ENCODE measurements at regions not wholly inside any gene's neighbourhood (a gene's known extent, or its start where the extent isn't known, plus 50 kb on each side); places are given as distances from the start of the nearest gene placed in this dataset.
"Not testable (repeated sequence)": the region's sequence is repeated elsewhere in the genome, so short reads cannot be mapped to it uniquely, and the experiment has no call there.

- H3K9me2 ChIP-seq (ENCODE audit: insufficient read depth); H3K4me2 ChIP-seq; H3K4me3 Mint-ChIP-seq; H3K27me3 Mint-ChIP-seq (ENCODE audit: insufficient read depth, low read depth, poor library complexity); H3K36me3 Mint-ChIP-seq (ENCODE audit: low read depth); H3K4me3 ChIP-seq; H3K36me3 ChIP-seq (ENCODE audit: insufficient read depth); H3K27me3 ChIP-seq (ENCODE audit: insufficient read depth); H3F3A ChIP-seq (replicated peaks; ENCODE audit: low read depth); H3K9me3 Mint-ChIP-seq; H3K27ac Mint-ChIP-seq; H2AFZ ChIP-seq; DNase-seq (ENCODE audit: low spot score); H3K4me1 ChIP-seq (ENCODE audit: insufficient read depth); H4K20me1 ChIP-seq (replicated peaks; ENCODE audit: insufficient read depth); H3K27ac ChIP-seq (ENCODE audit: low read depth); H3K79me2 ChIP-seq (replicated peaks; ENCODE audit: insufficient read depth): not testable (repeated sequence)
- peak; percentile 25; the same call in 2 of the 3 replicates for ATAC-seq
- peaks cover 15% of the 10 kb centered on the region for H3K4me1 Mint-ChIP-seq
Measured at GRCh38 chr16:88234421-88235271, 148.1 kb upstream of the ZNF469 start.

DNA sequence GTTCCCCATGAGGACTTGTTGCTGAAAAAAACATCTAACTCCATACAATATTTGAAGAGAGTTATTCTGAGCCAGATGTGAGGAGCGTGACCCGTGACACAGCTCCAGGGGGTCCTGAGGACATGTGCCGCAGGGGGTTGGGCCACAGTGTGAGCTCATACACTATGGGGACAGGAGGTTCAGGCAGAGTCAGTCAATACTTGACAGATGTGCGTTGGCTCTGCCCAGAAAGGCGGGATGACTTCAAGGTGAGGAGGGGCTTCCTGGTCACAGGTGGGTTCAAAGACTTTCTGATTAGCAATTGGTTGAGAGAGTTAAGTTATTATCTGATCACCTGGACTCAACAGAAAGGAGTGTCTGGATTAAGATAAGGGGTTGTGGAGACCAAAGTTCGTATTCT lies 147.1 kb upstream of the ZNF469 start:
- not testable (repeated sequence) for ATAC-seq; DNase-seq (ENCODE audit: low spot score); H3K27ac Mint-ChIP-seq; H3K4me3 ChIP-seq; H3K36me3 ChIP-seq (ENCODE audit: insufficient read depth); H3K36me3 Mint-ChIP-seq (ENCODE audit: low read depth); H4K20me1 ChIP-seq (replicated peaks; ENCODE audit: insufficient read depth); H3F3A ChIP-seq (replicated peaks; ENCODE audit: low read depth); H3K4me3 Mint-ChIP-seq; H3K9me2 ChIP-seq (ENCODE audit: insufficient read depth); H2AFZ ChIP-seq; H3K4me1 ChIP-seq (ENCODE audit: insufficient read depth); H3K27me3 Mint-ChIP-seq (ENCODE audit: insufficient read depth, low read depth, poor library complexity); H3K27me3 ChIP-seq (ENCODE audit: insufficient read depth); H3K79me2 ChIP-seq (replicated peaks; ENCODE audit: insufficient read depth); H3K27ac ChIP-seq (ENCODE audit: low read depth); H3K4me2 ChIP-seq; H3K9me3 Mint-ChIP-seq
- H3K4me1 Mint-ChIP-seq: peaks cover 15% of the 10 kb centered on the region

GRCh38 chr16:88236229-88236628 lies 146.5 kb upstream of the ZNF469 start:
- H3K79me2 ChIP-seq (replicated peaks; ENCODE audit: insufficient read depth); H3F3A ChIP-seq (replicated peaks; ENCODE audit: low read depth); H3K27ac ChIP-seq (ENCODE audit: low read depth); H3K4me3 ChIP-seq; H3K36me3 ChIP-seq (ENCODE audit: insufficient read depth); H3K4me3 Mint-ChIP-seq; H3K27ac Mint-ChIP-seq; H3K9me2 ChIP-seq (ENCODE audit: insufficient read depth); H3K27me3 Mint-ChIP-seq (ENCODE audit: insufficient read depth, low read depth, poor library complexity); H3K27me3 ChIP-seq (ENCODE audit: insufficient read depth); H3K36me3 Mint-ChIP-seq (ENCODE audit: low read depth); H3K4me2 ChIP-seq; H2AFZ ChIP-seq; H3K9me3 Mint-ChIP-seq; H3K4me1 ChIP-seq (ENCODE audit: insufficient read depth); DNase-seq (ENCODE audit: low spot score); H4K20me1 ChIP-seq (replicated peaks; ENCODE audit: insufficient read depth): not testable (repeated sequence)
- peak; percentile 17; the same call in 1 of the 3 replicates for ATAC-seq
- H3K4me1 Mint-ChIP-seq: peaks cover 15% of the 10 kb centered on the region

GRCh38 chr16:88237314-88237713 lies 145.4 kb upstream of the ZNF469 start:
- not testable (repeated sequence) for H3F3A ChIP-seq (replicated peaks; ENCODE audit: low read depth); H3K4me1 ChIP-seq (ENCODE audit: insufficient read depth); H3K27me3 ChIP-seq (ENCODE audit: insufficient read depth); H3K4me2 ChIP-seq; H4K20me1 ChIP-seq (replicated peaks; ENCODE audit: insufficient read depth); DNase-seq (ENCODE audit: low spot score); H3K4me3 ChIP-seq; H3K27ac Mint-ChIP-seq; H3K4me3 Mint-ChIP-seq; H3K27me3 Mint-ChIP-seq (ENCODE audit: insufficient read depth, low read depth, poor library complexity); H2AFZ ChIP-seq; H3K9me2 ChIP-seq (ENCODE audit: insufficient read depth); H3K36me3 Mint-ChIP-seq (ENCODE audit: low read depth); H3K9me3 Mint-ChIP-seq; H3K27ac ChIP-seq (ENCODE audit: low read depth); ATAC-seq; H3K79me2 ChIP-seq (replicated peaks; ENCODE audit: insufficient read depth); H3K36me3 ChIP-seq (ENCODE audit: insufficient read depth)
- peaks cover 15% of the 10 kb centered on the region for H3K4me1 Mint-ChIP-seq

- DNase-seq (ENCODE audit: low spot score); H3K79me2 ChIP-seq (replicated peaks; ENCODE audit: insufficient read depth); H3K4me3 Mint-ChIP-seq; H3K27me3 ChIP-seq (ENCODE audit: insufficient read depth); H3K36me3 ChIP-seq (ENCODE audit: insufficient read depth); H3K27ac ChIP-seq (ENCODE audit: low read depth); H3K9me3 Mint-ChIP-seq; H3K27me3 Mint-ChIP-seq (ENCODE audit: insufficient read depth, low read depth, poor library complexity); H3F3A ChIP-seq (replicated peaks; ENCODE audit: low read depth); H3K4me2 ChIP-seq; H2AFZ ChIP-seq; H4K20me1 ChIP-seq (replicated peaks; ENCODE audit: insufficient read depth); H3K4me1 ChIP-seq (ENCODE audit: insufficient read depth); H3K4me3 ChIP-seq; H3K36me3 Mint-ChIP-seq (ENCODE audit: low read depth); H3K9me2 ChIP-seq (ENCODE audit: insufficient read depth); H3K27ac Mint-ChIP-seq; ATAC-seq: not testable (repeated sequence)
- H3K4me1 Mint-ChIP-seq: peaks cover 15% of the 10 kb centered on the region
Measured at GRCh38 chr16:88237761-88238415, 144.9 kb upstream of the ZNF469 start.

DNA sequence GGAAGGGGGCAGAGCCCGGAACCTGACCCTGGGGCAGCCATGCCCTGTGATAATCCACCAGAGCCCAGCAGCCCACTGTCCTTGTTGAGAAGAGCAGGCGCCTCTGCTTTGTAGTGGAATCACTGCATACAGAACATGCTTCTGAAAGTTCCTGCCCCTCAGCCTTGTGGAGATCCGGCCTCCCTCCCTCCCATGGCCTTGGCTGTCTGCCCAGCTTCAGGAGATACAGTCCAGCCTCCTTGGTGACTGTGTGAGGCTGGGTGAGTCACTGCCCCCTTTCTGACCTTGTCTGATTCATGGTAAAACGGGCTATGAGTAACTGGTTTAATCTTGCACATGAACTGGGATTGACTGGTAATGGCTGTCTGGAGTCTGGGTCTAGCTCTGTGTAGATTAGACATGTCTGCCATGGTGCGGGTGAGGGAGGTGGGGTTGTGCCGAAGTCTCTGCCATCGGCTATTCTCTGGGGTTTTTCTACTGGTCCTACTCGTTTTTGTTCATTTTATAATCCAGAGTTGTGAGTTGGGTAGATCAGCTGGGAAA lies 144.0 kb upstream of the ZNF469 start:
- H3K27me3 ChIP-seq (ENCODE audit: insufficient read depth); H3F3A ChIP-seq (replicated peaks; ENCODE audit: low read depth); ATAC-seq; H3K9me3 Mint-ChIP-seq; H3K27ac Mint-ChIP-seq; H3K4me2 ChIP-seq; H3K27me3 Mint-ChIP-seq (ENCODE audit: insufficient read depth, low read depth, poor library complexity); H3K4me1 ChIP-seq (ENCODE audit: insufficient read depth); H3K27ac ChIP-seq (ENCODE audit: low read depth); H3K36me3 ChIP-seq (ENCODE audit: insufficient read depth); DNase-seq (ENCODE audit: low spot score); H3K9me2 ChIP-seq (ENCODE audit: insufficient read depth); H4K20me1 ChIP-seq (replicated peaks; ENCODE audit: insufficient read depth); H3K79me2 ChIP-seq (replicated peaks; ENCODE audit: insufficient read depth); H3K4me3 Mint-ChIP-seq; H3K36me3 Mint-ChIP-seq (ENCODE audit: low read depth); H3K4me3 ChIP-seq; H2AFZ ChIP-seq: not testable (repeated sequence)
- peaks cover 15% of the 10 kb centered on the region for H3K4me1 Mint-ChIP-seq
